ENCODE measurements at regions not wholly inside any gene's neighbourhood (a gene's known extent, or its start where the extent isn't known, plus 50 kb on each side); places are given as distances from the start of the nearest gene placed in this dataset.

GRCh38 chr5:63293317-63293716 lies 668.9 kb downstream of the HTR1A start:
- TF ChIP-seq CTCF (IDR thresholded peaks at IDR 0.05; ENCODE audit: low read length) (no peak), EZH2 (IDR thresholded peaks at IDR 0.05; ENCODE audit: borderline replicate concordance, low read length) (no peak)

Data from OCI-LY1 (cell line).